Astrocyte of the cerebellum (primary cell): ENCODE measurements at regions not wholly inside any gene's neighbourhood (a gene's known extent, or its start where the extent isn't known, plus 50 kb on each side); places are given as distances from the start of the nearest gene placed in this dataset.

Experiments used
- DNase-seq: peaks from one replicate; pipeline ENCODE4 v3.0.0-alpha.2; 2011; ENCODE audit warnings: low read depth
- H3K4me3 ChIP-seq: 2 replicates; pipeline ENCODE4 v1.5.1; 2011; ENCODE audit warnings: mild to moderate bottlenecking, low read depth, low read length, moderate library complexity
- in situ Hi-C: cut with HindIII; loops from 2 replicates; pipeline ENCODE4 v1.10.0; 2017; ENCODE audit warnings: low sequenced_read_pairs
- TF ChIP-seq, protein P1 (sequence below): IDR thresholded peaks from 2 replicates; pipeline ENCODE4 v1.5.1; 2012; ENCODE audit warnings: low read length, low read depth, moderate library complexity, mild to moderate bottlenecking; ENCODE audit errors: missing control alignments

DNA sequence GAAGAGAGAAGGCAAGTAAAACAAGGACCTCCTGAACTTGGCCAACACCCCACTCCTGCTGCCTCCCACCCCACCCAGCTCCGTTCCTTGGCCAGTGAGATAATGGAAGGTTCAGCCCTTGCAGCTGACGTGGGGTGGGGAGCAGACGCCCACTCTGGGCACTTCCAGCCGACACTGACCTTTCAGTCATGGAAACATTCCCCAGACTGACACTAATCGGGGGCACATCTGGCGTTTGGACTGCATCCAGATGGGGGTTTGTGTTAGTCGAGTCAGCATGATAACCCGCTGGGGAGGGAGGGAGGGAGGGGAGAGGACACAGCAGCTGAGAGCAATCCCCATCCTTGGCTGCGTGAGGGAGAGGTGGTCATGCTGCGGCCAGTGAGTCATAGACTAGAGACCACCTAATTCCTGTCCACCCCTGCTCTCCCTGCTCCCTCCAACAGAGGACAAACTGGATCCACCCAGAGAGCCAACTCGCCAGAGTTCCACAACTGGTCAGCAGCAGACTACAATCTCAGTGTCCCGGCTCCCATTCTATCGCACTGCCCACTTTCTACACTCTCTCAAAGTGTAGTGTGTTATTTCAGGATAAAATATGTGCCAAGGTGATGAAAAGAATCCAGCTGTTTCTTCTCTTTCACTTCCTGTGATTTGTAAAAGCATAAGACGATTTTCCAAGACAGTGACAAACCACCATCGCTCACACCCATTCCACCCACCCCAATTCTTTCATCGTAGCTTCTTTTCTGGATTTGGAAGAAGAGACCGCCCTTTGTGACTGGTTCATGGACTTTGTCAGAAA is 115.4 kb upstream of the PKDCC start:
- in situ Hi-C loops: no loop called here
- peak; percentile 97 for DNase-seq
- TF ChIP-seq, protein P1, sequence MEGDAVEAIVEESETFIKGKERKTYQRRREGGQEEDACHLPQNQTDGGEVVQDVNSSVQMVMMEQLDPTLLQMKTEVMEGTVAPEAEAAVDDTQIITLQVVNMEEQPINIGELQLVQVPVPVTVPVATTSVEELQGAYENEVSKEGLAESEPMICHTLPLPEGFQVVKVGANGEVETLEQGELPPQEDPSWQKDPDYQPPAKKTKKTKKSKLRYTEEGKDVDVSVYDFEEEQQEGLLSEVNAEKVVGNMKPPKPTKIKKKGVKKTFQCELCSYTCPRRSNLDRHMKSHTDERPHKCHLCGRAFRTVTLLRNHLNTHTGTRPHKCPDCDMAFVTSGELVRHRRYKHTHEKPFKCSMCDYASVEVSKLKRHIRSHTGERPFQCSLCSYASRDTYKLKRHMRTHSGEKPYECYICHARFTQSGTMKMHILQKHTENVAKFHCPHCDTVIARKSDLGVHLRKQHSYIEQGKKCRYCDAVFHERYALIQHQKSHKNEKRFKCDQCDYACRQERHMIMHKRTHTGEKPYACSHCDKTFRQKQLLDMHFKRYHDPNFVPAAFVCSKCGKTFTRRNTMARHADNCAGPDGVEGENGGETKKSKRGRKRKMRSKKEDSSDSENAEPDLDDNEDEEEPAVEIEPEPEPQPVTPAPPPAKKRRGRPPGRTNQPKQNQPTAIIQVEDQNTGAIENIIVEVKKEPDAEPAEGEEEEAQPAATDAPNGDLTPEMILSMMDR: peak; percentile 27
- H3K4me3 ChIP-seq: no peak overlapping the region

DNA sequence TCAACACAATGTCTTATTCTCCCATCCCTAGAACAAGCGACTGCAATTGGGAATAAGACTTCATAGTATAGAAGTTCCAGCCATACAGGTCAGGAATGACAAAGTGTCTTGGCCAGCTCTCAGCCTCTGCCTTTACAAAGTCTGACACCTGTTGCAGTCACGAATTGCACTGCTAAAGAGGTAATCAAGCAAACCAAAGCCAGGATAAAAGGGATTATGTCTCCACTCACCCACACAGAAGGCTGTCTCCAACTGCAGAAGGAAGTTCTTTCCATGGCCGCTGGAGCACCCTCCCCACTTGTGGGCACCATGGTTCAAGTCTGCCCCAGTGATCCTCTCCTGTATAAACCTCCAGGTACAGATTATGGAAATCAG is 114.8 kb upstream of the PKDCC start:
- in situ Hi-C loops: no loop called here
- no peak overlapping the region for H3K4me3 ChIP-seq
- TF ChIP-seq, protein P1: no peak
- DNase-seq: no peak

DNA sequence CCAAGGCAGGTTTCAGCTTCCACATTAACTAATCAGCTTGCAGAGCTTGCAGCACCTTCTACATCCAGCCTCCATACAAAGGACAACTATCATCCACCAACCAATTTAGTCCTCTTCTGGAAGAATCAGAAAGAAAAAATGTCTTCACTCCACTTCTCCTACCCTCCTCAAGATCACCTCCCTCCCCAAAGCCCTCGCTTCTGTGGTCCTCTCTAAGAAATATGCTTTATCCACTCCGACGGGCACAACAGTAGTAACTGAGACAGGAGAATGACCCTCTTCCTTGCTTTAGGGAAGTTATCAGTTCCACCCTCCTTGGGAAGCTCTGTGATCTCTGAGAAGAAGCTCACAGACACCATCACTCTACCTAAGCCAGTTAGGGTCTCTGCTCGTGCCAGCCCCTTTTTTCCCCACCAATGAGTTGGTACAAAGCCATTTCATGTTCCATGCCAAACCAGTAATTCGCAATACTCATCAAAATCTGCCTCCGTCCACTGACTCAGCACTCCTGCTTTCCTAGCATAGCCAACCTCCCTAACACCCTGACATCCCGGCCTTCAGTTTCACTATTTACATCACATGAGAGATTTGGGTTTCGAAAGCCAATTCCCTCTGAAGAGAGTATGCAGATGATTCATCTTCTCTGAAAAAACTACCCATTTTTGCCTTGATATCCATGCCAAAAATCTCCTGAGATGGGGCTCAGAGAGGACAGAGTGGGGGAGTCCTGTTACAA is 114.1 kb upstream of the PKDCC start:
- TF ChIP-seq, protein P1: no peak
- H3K4me3 ChIP-seq: no peak overlapping the region
- DNase-seq: peak; percentile 86
- in situ Hi-C loops: no loop called here

DNA sequence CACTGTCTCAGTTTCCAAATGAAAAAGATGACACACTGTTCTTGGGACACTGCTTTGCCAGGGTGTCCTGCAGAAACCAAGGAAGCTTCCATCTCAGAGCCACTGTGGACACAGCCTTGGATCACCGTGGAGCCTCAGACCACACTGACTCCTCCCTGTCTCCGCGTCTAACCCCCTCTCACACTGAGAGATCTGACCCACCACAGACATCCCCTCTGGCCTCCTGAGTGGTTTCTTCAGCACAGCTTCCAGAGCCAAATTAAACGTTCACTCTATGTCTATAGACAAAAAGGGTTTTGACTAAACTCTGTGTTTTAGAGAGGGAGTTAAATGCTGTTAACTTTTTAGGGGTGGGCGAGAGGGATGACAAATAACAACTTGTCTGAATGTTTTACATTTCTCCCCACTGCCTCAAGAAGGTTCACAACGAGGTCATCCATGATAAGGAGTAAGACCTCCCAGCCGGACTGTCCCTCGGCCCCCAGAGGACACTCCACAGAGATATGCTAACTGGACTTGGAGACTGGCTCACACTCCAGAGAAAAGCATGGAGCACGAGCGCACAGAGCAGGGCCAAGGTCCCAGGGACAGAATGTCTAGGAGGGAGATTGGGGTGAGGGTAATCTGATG is 113.4 kb upstream of the PKDCC start:
- in situ Hi-C loops: no loop called here
- TF ChIP-seq, protein P1: no peak
- peak; percentile 70 for DNase-seq
- no peak overlapping the region for H3K4me3 ChIP-seq

DNA sequence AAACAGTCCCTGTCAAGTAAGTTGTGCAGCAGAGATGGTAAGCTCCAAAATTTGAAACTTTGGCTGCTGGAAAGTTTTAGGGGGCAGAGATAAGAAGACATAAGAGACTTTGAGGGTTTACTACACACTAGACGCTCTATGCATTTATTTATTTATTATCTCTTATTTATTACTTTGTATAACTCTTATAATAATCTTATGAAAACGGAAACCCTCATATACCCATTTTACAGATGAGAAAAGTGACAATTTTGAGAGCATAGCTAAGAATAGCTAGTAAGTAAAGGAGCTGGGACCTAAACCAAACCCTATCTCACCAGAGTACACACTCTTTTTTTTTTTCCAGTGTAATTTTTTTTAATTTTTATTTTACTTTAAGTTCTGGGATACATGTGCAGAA is 112.8 kb upstream of the PKDCC start:
- TF ChIP-seq, protein P1: no peak
- no peak overlapping the region for H3K4me3 ChIP-seq
- in situ Hi-C loops: no loop called here
- no peak for DNase-seq

DNA sequence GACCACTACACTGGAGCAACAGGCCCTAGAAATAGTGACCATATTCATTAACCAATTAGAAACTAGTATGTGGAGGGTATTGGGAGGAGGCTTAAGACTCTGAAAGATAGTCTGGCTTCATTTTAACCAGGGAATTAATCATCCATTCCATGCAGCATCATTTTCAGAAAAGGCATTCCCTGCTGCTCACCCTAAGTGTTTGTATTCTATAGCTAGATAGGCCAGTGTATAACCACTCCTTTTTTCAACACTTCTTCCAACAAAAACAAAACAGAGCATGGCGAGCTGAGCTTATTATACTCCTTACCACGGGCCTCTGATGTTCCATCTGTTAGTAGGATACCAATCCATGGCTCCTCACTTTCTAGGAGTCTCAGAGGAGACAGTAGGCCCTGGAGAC is 112.0 kb upstream of the PKDCC start:
- no peak overlapping the region for H3K4me3 ChIP-seq
- DNase-seq: no peak
- TF ChIP-seq, protein P1: no peak
- in situ Hi-C loops: no loop called here
